Stimulated activated CD8-positive, alpha-beta memory T cell treated with anti-CD3 and anti-CD28 coated beads, Interleukin-15, amount 100 ng/mL, for 4 hours (primary cell): ENCODE measurements at regions not wholly inside any gene's neighbourhood (a gene's known extent, or its start where the extent isn't known, plus 50 kb on each side); places are given as distances from the start of the nearest gene placed in this dataset.

Experiments used
- DNase-seq, 2 donors: peaks; one replicate each; pipeline ENCODE4 v3.0.0-alpha.2; 2020; ENCODE audit warnings: low read depth in 2 of 2

GRCh38 chr3:94258851-94259250 is 196.0 kb downstream of the NSUN3 start:
- DNase-seq = no peak

GRCh38 chr3:94259291-94259690 is 196.4 kb downstream of the NSUN3 start:
- DNase-seq = no peak

GRCh38 chr3:94269763-94270162 is 206.9 kb downstream of the NSUN3 start:
- DNase-seq = no peak

GRCh38 chr3:94272016-94272415 is 209.2 kb downstream of the NSUN3 start:
- no peak for DNase-seq

- DNase-seq = no peak
Measured at GRCh38 chr3:94280958-94281357, 218.1 kb downstream of the NSUN3 start.

- DNase-seq = no peak
Measured at GRCh38 chr3:94285872-94286271, 223.0 kb downstream of the NSUN3 start.

GRCh38 chr3:94291686-94292085 is 228.8 kb downstream of the NSUN3 start:
- no peak for DNase-seq

- no peak for DNase-seq
Measured at GRCh38 chr3:94292151-94292550, 229.3 kb downstream of the NSUN3 start.

GRCh38 chr3:94293793-94294195 is 230.9 kb downstream of the NSUN3 start:
- DNase-seq = no peak

GRCh38 chr3:94294806-94295205 is 231.9 kb downstream of the NSUN3 start:
- no peak for DNase-seq

GRCh38 chr3:94299716-94300115 is 236.9 kb downstream of the NSUN3 start:
- DNase-seq = no peak

- no peak for DNase-seq
Measured at GRCh38 chr3:94301366-94301765, 238.5 kb downstream of the NSUN3 start.

- no peak for DNase-seq
Measured at GRCh38 chr3:94303266-94303665, 240.4 kb downstream of the NSUN3 start.

- no peak for DNase-seq
Measured at GRCh38 chr3:94303897-94304296, 241.0 kb downstream of the NSUN3 start.

- no peak for DNase-seq
Measured at GRCh38 chr3:94304954-94305353, 242.1 kb downstream of the NSUN3 start.

GRCh38 chr3:94305835-94306611 is 243.2 kb downstream of the NSUN3 start:
- DNase-seq = no peak

GRCh38 chr3:94307588-94307987 is 244.7 kb downstream of the NSUN3 start:
- DNase-seq = no peak

- DNase-seq = no peak
Measured at GRCh38 chr3:94308767-94309166, 245.9 kb downstream of the NSUN3 start.

- no peak for DNase-seq
Measured at GRCh38 chr3:94310341-94311135, 247.7 kb downstream of the NSUN3 start.

GRCh38 chr3:94311651-94312050 is 248.8 kb downstream of the NSUN3 start:
- DNase-seq = no peak

GRCh38 chr3:94314218-94314883 is 251.5 kb downstream of the NSUN3 start:
- no peak for DNase-seq

- DNase-seq = no peak
Measured at GRCh38 chr3:94317017-94317416, 254.2 kb downstream of the NSUN3 start.

GRCh38 chr3:94323596-94323995 is 260.7 kb downstream of the NSUN3 start:
- DNase-seq = no peak
